Suprapubic skin (tissue), 3 donors: ENCODE measurements at regions not wholly inside any gene's neighbourhood (a gene's known extent, or its start where the extent isn't known, plus 50 kb on each side); places are given as distances from the start of the nearest gene placed in this dataset.

ENCODE experiments used
- CTCF ChIP-seq, 2 donors: fragments of 200-600 bp in 1 of 2; fragments of 450-650 bp in 1 of 2; sonication (generic) in 1 of 2; IDR thresholded peaks; one replicate each; pipeline ENCODE4 v1.5.1; 2016 to 2019; ENCODE audit warnings: antibody characterized with exemption in 2 of 2, mild to moderate bottlenecking in 1 of 2, moderate library complexity in 1 of 2
- EP300 ChIP-seq: sonication (generic); formaldehyde crosslinking; IDR thresholded peaks from one replicate; pipeline ENCODE4 v1.6.1; 2017; ENCODE audit warnings: antibody characterized with exemption
- POLR2A ChIP-seq, 2 donors: fragments of 450-650 bp; IDR thresholded peaks; one replicate each; pipeline ENCODE4 v1.6.1; 2017; ENCODE audit warnings: antibody characterized with exemption in 2 of 2, mild to moderate bottlenecking in 2 of 2, moderate library complexity in 2 of 2

DNA sequence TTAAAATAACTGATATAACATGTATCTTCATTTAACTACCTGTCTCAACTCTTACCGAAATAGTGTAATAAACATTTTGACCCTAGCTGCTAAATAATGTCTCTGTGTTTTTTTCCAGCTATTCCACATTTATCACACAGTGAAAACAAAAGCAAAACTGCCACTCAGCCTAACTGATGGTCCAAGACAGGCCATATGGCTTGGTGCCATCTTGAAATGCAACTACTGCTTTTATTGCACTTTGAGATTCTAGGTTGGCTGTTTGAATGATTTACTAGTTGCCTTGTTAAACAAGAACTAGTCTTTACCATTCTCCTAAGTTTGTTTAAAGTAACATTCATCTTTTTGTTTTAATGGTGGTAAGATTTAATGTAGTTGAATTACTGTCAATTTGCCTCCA lies 739.8 kb downstream of the TFAP2A start:
- TF ChIP-seq POLR2A (IDR thresholded peaks at IDR 0.05) (no peak), CTCF (IDR thresholded peaks at IDR 0.05) (no peak), EP300 (no peak)
